ENCODE measurements at regions not wholly inside any gene's neighbourhood (a gene's known extent, or its start where the extent isn't known, plus 50 kb on each side); places are given as distances from the start of the nearest gene placed in this dataset.
A peak's percentile ranks its signal among the peaks of the same experiment; 100 is the strongest.

DNA sequence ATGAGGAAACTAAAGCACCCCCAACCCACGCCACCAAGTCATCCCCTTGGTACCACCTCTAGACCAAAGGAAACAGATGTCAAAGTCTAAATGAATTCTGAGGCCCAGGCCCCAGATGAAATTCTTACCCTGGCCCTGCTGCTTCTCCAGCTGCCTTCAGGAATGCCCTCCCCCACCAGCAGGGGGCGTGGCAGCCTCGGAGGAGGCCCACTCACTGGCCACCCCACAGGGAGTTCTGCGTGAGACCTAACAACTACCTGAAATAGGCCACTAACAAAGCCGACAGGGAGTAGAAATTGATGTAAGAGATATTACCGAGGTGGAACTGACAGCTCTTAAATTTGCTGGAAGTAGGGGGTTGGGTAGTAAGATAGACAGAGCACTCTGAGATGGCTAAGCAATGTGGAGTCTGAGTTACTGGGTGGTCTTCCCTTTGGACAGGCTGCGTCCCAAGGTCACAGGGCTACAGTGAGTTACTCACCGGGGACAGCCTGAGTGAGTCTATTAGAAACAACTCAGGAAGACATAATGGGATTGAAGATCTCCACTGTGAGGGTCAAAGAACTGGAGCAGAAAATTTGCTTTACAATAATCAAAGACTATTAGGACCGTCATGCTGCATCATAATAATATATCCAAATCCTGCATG is 240.7 kb downstream of the SHOX2 start:
- TF ChIP-seq, protein P1, sequence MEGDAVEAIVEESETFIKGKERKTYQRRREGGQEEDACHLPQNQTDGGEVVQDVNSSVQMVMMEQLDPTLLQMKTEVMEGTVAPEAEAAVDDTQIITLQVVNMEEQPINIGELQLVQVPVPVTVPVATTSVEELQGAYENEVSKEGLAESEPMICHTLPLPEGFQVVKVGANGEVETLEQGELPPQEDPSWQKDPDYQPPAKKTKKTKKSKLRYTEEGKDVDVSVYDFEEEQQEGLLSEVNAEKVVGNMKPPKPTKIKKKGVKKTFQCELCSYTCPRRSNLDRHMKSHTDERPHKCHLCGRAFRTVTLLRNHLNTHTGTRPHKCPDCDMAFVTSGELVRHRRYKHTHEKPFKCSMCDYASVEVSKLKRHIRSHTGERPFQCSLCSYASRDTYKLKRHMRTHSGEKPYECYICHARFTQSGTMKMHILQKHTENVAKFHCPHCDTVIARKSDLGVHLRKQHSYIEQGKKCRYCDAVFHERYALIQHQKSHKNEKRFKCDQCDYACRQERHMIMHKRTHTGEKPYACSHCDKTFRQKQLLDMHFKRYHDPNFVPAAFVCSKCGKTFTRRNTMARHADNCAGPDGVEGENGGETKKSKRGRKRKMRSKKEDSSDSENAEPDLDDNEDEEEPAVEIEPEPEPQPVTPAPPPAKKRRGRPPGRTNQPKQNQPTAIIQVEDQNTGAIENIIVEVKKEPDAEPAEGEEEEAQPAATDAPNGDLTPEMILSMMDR (IDR thresholded peaks at IDR 0.05; ENCODE audit: low read depth, low read length): peak; percentile 75
- TF ChIP-seq MYC (IDR thresholded peaks at IDR 0.05; ENCODE audit: low read depth, low read length) (no peak), POLR2A (IDR thresholded peaks at IDR 0.05; ENCODE audit: extremely low read depth, insufficient read length) (no peak)
- TF ChIP-seq, protein P2, sequence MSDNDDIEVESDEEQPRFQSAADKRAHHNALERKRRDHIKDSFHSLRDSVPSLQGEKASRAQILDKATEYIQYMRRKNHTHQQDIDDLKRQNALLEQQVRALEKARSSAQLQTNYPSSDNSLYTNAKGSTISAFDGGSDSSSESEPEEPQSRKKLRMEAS (IDR thresholded peaks at IDR 0.05; ENCODE audit: low read depth, low read length): peak; percentile 14; the same call in 1 of the 2 replicates
- DNase-seq (ENCODE audit: low read depth): peak; percentile 67
- H3K4me3 ChIP-seq (ENCODE audit: low read depth, low read length): no peak overlapping the region

DNA sequence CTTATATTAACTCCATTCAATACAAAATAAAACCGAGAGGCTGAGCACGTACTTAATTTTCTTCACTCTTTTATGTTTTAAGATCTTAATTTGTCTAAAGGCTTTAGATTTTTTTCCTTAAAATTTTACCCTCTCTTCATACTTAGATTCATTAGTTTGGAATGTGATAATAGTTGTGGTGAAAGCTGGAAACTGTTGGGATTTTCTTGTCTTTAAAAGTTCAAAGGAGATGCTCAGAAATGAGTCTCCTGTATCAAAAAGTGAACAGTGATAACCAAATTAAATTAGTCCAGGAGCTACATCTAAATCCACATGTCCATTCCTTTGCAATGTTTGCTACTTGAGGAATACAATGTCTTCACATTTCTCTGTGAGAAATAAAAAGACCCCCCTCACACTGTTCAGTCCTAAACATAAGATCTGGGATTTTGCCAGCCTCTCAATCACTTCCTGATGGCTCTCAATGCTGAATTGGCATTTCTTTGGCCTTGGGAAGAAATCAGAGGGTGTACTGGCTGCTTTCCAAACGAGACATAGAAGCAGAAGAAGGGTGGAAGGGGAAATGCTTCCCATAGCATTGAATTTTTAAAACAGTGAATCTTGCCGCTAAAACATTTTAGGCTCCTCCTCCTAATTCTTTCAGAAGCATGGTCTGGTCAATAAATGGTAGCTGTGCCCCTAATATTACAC is 245.0 kb downstream of the SHOX2 start:
- TF ChIP-seq POLR2A (IDR thresholded peaks at IDR 0.05; ENCODE audit: extremely low read depth, insufficient read length): no peak
- TF ChIP-seq, protein P1 (IDR thresholded peaks at IDR 0.05; ENCODE audit: low read depth, low read length): no peak
- TF ChIP-seq, protein P2 (IDR thresholded peaks at IDR 0.05; ENCODE audit: low read depth, low read length): no peak
- no peak for TF ChIP-seq MYC (IDR thresholded peaks at IDR 0.05; ENCODE audit: low read depth, low read length)
- no peak for DNase-seq (ENCODE audit: low read depth)
- no peak overlapping the region for H3K4me3 ChIP-seq (ENCODE audit: low read depth, low read length)

DNA sequence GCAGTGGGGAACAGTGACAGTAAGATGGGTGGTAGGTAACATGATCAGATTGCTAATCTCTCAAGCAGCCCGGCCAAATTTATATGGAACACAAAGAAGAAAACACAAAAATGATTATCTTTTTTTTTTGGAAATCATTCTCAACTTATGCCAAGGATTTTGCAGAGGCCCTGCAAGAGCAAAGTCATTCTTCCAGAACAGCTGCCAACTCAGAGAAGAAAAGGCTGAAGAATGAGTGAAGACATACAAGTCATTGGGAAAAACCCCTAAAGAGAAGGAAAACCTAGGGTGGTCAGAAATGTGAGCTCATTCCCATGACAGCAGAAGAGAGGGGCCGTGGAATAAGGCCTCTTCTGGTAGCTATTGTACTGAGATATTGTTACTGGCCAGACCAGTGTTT is 246.7 kb downstream of the SHOX2 start:
- TF ChIP-seq, protein P1 (IDR thresholded peaks at IDR 0.05; ENCODE audit: low read depth, low read length): no peak
- no peak for TF ChIP-seq POLR2A (IDR thresholded peaks at IDR 0.05; ENCODE audit: extremely low read depth, insufficient read length)
- TF ChIP-seq, protein P2 (IDR thresholded peaks at IDR 0.05; ENCODE audit: low read depth, low read length): no peak
- no peak for TF ChIP-seq MYC (IDR thresholded peaks at IDR 0.05; ENCODE audit: low read depth, low read length)
- H3K4me3 ChIP-seq (ENCODE audit: low read depth, low read length): no peak overlapping the region
- DNase-seq (ENCODE audit: low read depth): no peak

DNA sequence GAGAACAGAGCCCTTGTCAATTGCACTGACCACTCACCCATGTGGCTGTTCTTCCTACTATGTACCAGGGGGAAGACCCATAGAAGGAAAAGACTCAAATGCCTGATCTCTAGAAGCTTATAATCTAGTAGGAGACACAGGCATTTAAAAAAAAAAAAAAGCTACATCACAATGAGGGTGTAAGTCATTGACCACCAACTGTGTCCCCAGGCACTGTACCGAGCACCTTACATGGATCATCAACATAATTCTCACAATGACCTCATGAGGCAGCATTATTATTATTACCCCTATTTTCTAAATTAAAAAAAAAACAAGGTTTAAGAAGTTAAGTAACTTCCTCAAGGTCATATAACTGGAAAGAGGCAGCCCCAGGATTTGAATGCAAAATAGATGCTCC is 247.4 kb downstream of the SHOX2 start:
- no peak for TF ChIP-seq POLR2A (IDR thresholded peaks at IDR 0.05; ENCODE audit: extremely low read depth, insufficient read length)
- TF ChIP-seq, protein P1 (IDR thresholded peaks at IDR 0.05; ENCODE audit: low read depth, low read length): no peak
- TF ChIP-seq, protein P2 (IDR thresholded peaks at IDR 0.05; ENCODE audit: low read depth, low read length): no peak
- TF ChIP-seq MYC (IDR thresholded peaks at IDR 0.05; ENCODE audit: low read depth, low read length): no peak
- no peak overlapping the region for H3K4me3 ChIP-seq (ENCODE audit: low read depth, low read length)
- DNase-seq (ENCODE audit: low read depth): no peak

DNA sequence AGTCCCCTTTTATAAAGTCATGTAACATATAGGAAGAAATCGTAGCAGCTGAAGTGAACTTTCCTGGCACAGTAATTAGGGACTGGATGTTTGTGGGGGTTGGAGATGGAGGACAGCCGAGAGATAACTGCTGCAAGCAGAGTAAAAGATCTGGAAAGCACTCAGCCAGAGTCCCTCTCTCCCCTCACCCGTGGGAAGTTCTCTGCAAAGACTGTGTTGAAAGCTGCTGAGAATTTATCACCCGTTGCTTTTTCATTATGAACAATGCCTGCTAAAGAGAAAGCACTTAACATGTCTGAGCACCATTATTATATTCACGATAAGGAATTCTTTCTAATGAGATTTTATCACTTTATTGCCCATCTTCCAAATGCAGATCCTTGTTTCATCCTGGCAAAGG is 248.8 kb downstream of the SHOX2 start:
- H3K4me3 ChIP-seq (ENCODE audit: low read depth, low read length): no peak overlapping the region
- TF ChIP-seq, protein P1 (IDR thresholded peaks at IDR 0.05; ENCODE audit: low read depth, low read length): no peak
- TF ChIP-seq POLR2A (IDR thresholded peaks at IDR 0.05; ENCODE audit: extremely low read depth, insufficient read length) (no peak), MYC (IDR thresholded peaks at IDR 0.05; ENCODE audit: low read depth, low read length) (no peak)
- TF ChIP-seq, protein P2 (IDR thresholded peaks at IDR 0.05; ENCODE audit: low read depth, low read length): no peak
- no peak for DNase-seq (ENCODE audit: low read depth)
